ENCODE measurements at regions not wholly inside any gene's neighbourhood (a gene's known extent, or its start where the extent isn't known, plus 50 kb on each side); places are given as distances from the start of the nearest gene placed in this dataset.

- H3K36me3 ChIP-seq, result no peaks in the 10 kb centered on the region
- TF ChIP-seq CTCF (IDR thresholded peaks at IDR 0.05) (no peak), POLR2A (IDR thresholded peaks at IDR 0.05) (no peak)
- no peak overlapping the region for H3K27ac ChIP-seq
- H3K9me3 ChIP-seq, result no peaks in the 10 kb centered on the region
- no peaks in the 10 kb centered on the region for H3K4me1 ChIP-seq
- intact Hi-C loops (cut with DNase I), result no loop called here
- DNase-seq, result no peak
- WGBS (ENCODE audit: insufficient coverage, low coverage, low lambda C conversion rate, missing lambda C conversion rate), result 63% methylated on average over 3 of the region's 3 CpGs
- no peak overlapping the region for H3K4me3 ChIP-seq
- H3K27me3 ChIP-seq, result no peaks in the 10 kb centered on the region
- ATAC-seq, result no peak
Observed at GRCh38 chr17:71535321-71535720, 585.5 kb upstream of the SOX9 start.

GRCh38 chr17:71546419-71546818 is 574.4 kb upstream of the SOX9 start:
- DNase-seq (no peak), ATAC-seq (no peak)
- Histone ChIP-seq H3K27ac (no peak overlapping the region), H3K4me3 (no peak overlapping the region), H3K27me3 (no peaks in the 10 kb centered on the region), H3K9me3 (no peaks in the 10 kb centered on the region), H3K4me1 (no peaks in the 10 kb centered on the region), H3K36me3 (no peaks in the 10 kb centered on the region)
- intact Hi-C loops (cut with DNase I), result no loop called here
- WGBS (ENCODE audit: insufficient coverage, low coverage, low lambda C conversion rate, missing lambda C conversion rate), result 50% methylated on average over 2 of the region's 2 CpGs
- no peak for TF ChIP-seq POLR2A (IDR thresholded peaks at IDR 0.05)
- TF ChIP-seq CTCF (IDR thresholded peaks at IDR 0.05), result no peak

DNA sequence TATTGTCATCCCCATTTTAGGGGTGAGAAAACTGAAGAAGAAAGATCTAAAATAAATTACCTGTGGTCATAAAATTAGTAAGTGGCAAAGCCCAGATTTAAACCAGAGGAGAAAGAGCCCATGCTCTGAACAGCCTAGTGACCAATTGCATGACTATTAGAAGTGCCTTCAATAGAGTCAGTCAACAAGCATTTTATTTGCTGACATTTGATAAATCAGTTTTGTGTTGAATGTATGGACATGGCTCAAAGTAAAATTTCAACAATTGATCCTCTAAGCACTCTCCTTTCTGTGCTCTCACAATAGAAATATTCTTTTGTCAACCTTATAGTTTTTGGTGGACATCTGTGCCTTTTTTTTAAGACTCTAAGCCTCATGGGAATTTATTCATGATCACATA is 572.9 kb upstream of the SOX9 start:
- Histone ChIP-seq H3K27me3 (no peaks in the 10 kb centered on the region), H3K4me3 (no peak overlapping the region), H3K4me1 (no peaks in the 10 kb centered on the region), H3K36me3 (no peaks in the 10 kb centered on the region), H3K27ac (no peak overlapping the region), H3K9me3 (no peaks in the 10 kb centered on the region)
- DNase-seq (no peak), ATAC-seq (no peak)
- intact Hi-C loops (cut with DNase I), result no loop called here
- TF ChIP-seq POLR2A (IDR thresholded peaks at IDR 0.05) (no peak), CTCF (IDR thresholded peaks at IDR 0.05) (no peak)

DNA sequence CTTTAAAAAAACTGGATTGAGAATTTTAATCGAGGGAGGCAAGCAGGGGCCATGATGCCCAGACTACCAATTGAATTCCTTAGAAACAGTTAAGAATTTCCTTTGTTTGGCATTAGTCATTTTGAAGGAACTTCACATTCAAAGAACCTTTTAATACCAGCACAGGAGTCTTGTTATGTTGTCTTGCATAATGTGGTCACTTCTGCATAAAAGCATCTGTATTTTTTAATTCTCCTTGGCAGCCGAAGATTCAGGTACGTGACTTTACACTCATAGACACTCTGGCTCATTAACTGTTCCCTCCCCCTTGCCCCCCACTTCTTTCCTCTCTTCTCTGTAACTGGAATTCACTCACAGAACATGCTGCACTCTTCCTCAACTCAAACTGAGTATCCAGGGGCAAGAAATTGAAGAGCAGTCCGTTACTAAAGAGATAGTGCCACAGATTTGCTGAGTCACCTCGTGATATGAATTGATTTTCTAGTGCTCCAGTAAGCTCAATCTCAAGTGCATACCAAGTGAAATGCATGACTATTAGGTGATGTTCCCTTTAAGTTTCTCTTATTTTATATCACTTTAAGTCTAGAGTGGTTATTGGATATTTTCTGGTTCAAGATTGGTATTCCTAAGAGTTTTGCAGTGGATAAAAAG is 572.2 kb upstream of the SOX9 start:
- no peaks in the 10 kb centered on the region for H3K36me3 ChIP-seq
- TF ChIP-seq CTCF (IDR thresholded peaks at IDR 0.05) (no peak), POLR2A (IDR thresholded peaks at IDR 0.05) (no peak)
- intact Hi-C loops (cut with DNase I), result no loop called here
- no peaks in the 10 kb centered on the region for H3K9me3 ChIP-seq
- no peaks in the 10 kb centered on the region for H3K4me1 ChIP-seq
- no peak overlapping the region for H3K4me3 ChIP-seq
- H3K27me3 ChIP-seq, result no peaks in the 10 kb centered on the region
- ATAC-seq, result no peak
- no peak for DNase-seq
- 31% methylated on average over 4 of the region's 5 CpGs for WGBS (ENCODE audit: insufficient coverage, low coverage, low lambda C conversion rate, missing lambda C conversion rate)
- no peak overlapping the region for H3K27ac ChIP-seq

- TF ChIP-seq CTCF (IDR thresholded peaks at IDR 0.05) (no peak), POLR2A (IDR thresholded peaks at IDR 0.05) (no peak)
- Histone ChIP-seq H3K4me1 (no peaks in the 10 kb centered on the region), H3K27me3 (no peaks in the 10 kb centered on the region), H3K4me3 (no peak overlapping the region), H3K27ac (no peak overlapping the region), H3K9me3 (no peaks in the 10 kb centered on the region), H3K36me3 (no peaks in the 10 kb centered on the region)
- ATAC-seq, result no peak
- intact Hi-C loops (cut with DNase I), result no loop called here
- no peak for DNase-seq
- WGBS (ENCODE audit: insufficient coverage, low coverage, low lambda C conversion rate, missing lambda C conversion rate), result 83% methylated on average over 2 of the region's 2 CpGs
Observed at GRCh38 chr17:71550675-71551074, 570.1 kb upstream of the SOX9 start.
